HEK293 (cell line): ENCODE measurements at regions not wholly inside any gene's neighbourhood (a gene's known extent, or its start where the extent isn't known, plus 50 kb on each side); places are given as distances from the start of the nearest gene placed in this dataset.

Experiments used
- REPIN1 ChIP-seq: fragments of 450-650 bp; formaldehyde crosslinking; IDR thresholded peaks from 2 replicates; pipeline ENCODE4 v1.5.1; 2017; ENCODE audit warnings: missing biosample characterization, missing genetic modification characterization, low read depth
- SALL2 ChIP-seq: fragments of 450-650 bp; formaldehyde crosslinking; IDR thresholded peaks from 2 replicates; pipeline ENCODE4 v1.5.0; 2017; ENCODE audit warnings: missing biosample characterization, mild to moderate bottlenecking, missing genetic modification characterization, borderline replicate concordance
- YY1 ChIP-seq: fragments of 450-650 bp; formaldehyde crosslinking; IDR thresholded peaks from 2 replicates; pipeline ENCODE4 v1.5.1; 2018; ENCODE audit warnings: missing biosample characterization, missing genetic modification characterization
- ZNF138 ChIP-seq: fragments of 450-650 bp; formaldehyde crosslinking; IDR thresholded peaks from 2 replicates; pipeline ENCODE4 v1.5.1; 2016; ENCODE audit warnings: missing biosample characterization, missing genetic modification characterization, borderline replicate concordance
- ZNF239 ChIP-seq: fragments of 450-650 bp; formaldehyde crosslinking; IDR thresholded peaks from 2 replicates; pipeline ENCODE4 v1.5.1; 2016; ENCODE audit warnings: missing biosample characterization, missing genetic modification characterization
- ZNF274 ChIP-seq, 2 experiments: fragments of 200-500 bp in 1 of 2; fragments of 450-650 bp in 1 of 2; sonication (Bioruptor generic) in 1 of 2; formaldehyde crosslinking in 1 of 2; IDR thresholded peaks; 2 replicates each; pipeline versions ENCODE4 v1.5.1 to v1.6.1; 2014 to 2016; ENCODE audit warnings: borderline replicate concordance in 1 of 2, inconsistent platforms in 1 of 2, low read length in 1 of 2, missing biosample characterization in 1 of 2, missing genetic modification characterization in 1 of 2
- ZNF354C ChIP-seq: fragments of 450-650 bp; formaldehyde crosslinking; IDR thresholded peaks from 2 replicates; pipeline ENCODE4 v1.5.1; 2016; ENCODE audit warnings: missing biosample characterization, missing genetic modification characterization, low read depth, borderline replicate concordance
- ZNF48 ChIP-seq: fragments of 450-650 bp; formaldehyde crosslinking; IDR thresholded peaks from 2 replicates; pipeline ENCODE4 v1.5.1; 2016; ENCODE audit warnings: missing biosample characterization, missing genetic modification characterization
- ZNF639 ChIP-seq: fragments of 450-650 bp; formaldehyde crosslinking; IDR thresholded peaks from 2 replicates; pipeline ENCODE4 v1.5.1; 2016; ENCODE audit warnings: missing biosample characterization, missing genetic modification characterization
- ZNF660 ChIP-seq: fragments of 450-650 bp; IDR thresholded peaks from 2 replicates; pipeline ENCODE4 v1.5.1; 2018; ENCODE audit warnings: missing biosample characterization, mild to moderate bottlenecking, missing genetic modification characterization
- TF ChIP-seq, protein P1 (sequence below): fragments of 450-650 bp; formaldehyde crosslinking; IDR thresholded peaks from 2 replicates; pipeline ENCODE4 v1.5.1; 2016; ENCODE audit warnings: missing biosample characterization, missing genetic modification characterization

DNA sequence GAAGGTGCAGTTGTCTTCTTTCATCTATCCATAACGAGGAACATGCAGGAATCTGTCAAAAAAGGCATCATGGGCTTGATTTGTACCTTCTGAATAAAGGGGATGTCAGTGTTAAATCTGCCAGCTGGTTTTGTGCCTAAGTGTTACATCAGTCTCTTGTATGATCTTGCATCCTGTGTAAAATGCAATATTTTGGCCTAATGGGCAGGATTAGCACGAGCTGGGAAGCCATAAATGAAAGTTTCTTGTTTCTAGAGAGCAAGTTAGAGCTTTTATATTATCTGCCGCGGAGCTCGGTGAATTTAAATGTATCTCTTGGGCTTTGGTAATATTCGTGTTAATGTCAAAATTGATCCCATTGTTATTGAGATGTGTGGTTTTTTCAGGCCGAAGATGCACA lies 526.1 kb upstream of the WWC1 start:
- TF ChIP-seq ZNF138 (tag by site-specific recombination) (no peak), ZNF239 (tag by site-specific recombination) (no peak), ZNF48 (tag by site-specific recombination) (no peak), REPIN1 (tag by site-specific recombination) (no peak), YY1 (tag by site-specific recombination) (no peak), ZNF274 (IDR thresholded peaks at IDR 0.05; ENCODE audit: low read length) (no peak), ZNF274 (tag by site-specific recombination; IDR thresholded peaks at IDR 0.05; ENCODE audit: borderline replicate concordance) (no peak), SALL2 (tag by site-specific recombination) (no peak), ZNF660 (tag by site-specific recombination) (no peak), ZNF639 (tag by site-specific recombination) (no peak), ZNF354C (tag by site-specific recombination) (no peak)
- TF ChIP-seq, protein P1, sequence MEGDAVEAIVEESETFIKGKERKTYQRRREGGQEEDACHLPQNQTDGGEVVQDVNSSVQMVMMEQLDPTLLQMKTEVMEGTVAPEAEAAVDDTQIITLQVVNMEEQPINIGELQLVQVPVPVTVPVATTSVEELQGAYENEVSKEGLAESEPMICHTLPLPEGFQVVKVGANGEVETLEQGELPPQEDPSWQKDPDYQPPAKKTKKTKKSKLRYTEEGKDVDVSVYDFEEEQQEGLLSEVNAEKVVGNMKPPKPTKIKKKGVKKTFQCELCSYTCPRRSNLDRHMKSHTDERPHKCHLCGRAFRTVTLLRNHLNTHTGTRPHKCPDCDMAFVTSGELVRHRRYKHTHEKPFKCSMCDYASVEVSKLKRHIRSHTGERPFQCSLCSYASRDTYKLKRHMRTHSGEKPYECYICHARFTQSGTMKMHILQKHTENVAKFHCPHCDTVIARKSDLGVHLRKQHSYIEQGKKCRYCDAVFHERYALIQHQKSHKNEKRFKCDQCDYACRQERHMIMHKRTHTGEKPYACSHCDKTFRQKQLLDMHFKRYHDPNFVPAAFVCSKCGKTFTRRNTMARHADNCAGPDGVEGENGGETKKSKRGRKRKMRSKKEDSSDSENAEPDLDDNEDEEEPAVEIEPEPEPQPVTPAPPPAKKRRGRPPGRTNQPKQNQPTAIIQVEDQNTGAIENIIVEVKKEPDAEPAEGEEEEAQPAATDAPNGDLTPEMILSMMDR, result no peak
